GM18858 (cell line): ENCODE measurements at regions not wholly inside any gene's neighbourhood (a gene's known extent, or its start where the extent isn't known, plus 50 kb on each side); places are given as distances from the start of the nearest gene placed in this dataset.
"Not testable (repeated sequence)": the region's sequence is repeated elsewhere in the genome, so short reads cannot be mapped to it uniquely, and the experiment has no call there.

Experiments
- ATAC-seq: cut with Tn5 transposase; IDR thresholded peaks from one replicate; pipeline ENCODE4 v1.9.1; 2021; ENCODE audit not compliant: unreplicated experiment

DNA sequence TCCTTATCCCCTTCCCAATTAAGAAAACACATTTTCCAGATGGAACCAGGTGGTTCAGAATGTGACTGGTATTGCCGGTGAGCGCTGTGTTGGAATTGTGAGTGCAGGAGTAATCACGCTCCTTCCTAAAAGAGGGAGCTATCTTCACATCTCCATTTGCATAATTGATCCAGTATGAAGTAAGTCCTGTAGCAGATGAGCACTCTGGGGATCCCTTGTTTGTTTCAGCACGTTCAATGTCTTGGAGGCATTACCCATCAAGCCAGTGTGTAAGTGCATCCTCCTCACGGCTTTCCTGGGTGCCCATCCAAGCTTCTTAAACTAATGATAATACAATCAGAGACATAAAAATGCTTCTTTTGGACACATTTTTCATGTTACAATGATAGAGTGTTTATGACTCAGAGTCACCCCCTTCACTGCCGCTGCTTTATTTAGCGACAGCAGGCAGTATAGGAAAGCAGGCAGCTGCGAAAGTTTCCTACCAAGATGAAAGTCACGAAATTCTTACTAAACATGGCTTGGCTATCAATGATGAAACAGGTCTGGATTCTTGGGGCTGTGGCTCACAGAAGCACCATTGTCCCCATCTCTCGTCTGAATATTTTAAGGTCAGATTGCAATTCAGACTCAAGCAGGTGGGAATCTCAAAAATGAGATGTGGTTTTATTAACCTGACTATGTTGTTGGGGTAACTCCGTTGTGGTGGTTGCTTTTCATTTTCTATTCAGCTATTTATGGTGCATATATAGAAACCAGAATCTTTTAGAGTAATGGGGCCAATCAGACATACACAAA lies 346.3 kb upstream of the MDFIC2 start:
- ATAC-seq = no peak

DNA sequence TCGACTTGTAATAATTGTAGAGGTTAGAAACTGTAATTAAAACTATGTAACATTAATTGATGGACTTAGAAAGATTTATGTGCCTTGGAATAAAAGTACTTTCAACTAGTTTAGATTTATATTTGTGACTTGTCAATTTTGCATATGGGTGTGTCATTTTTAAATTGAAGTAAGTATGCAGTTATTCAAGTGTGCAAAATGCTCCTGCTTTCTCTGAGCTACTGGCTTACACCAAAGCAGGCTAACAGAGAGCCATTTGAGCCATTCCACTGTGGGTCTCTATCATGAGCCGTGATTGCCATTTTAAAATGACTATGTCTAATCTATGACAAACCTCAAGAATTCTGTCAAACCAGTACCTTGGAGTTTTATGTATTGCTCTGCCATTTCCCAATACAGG lies 345.0 kb upstream of the MDFIC2 start:
- no peak for ATAC-seq

DNA sequence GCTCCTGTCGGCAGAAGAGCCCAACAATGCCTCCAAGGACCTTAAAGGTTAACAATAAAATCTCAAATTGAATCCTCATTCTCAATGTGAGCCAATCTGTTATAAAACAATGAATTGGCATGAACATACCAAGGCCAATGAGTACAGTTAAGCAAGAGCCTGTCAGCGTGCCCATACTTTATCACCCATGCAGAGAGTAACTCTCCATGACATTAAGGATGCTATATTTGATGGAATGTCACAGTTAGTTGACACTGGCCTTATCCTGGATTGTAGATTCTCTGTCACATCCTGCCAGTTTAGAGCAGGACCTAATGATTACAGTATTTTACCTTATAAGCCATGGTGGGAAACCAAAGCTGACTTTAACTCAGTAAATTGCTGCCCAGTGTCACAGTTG lies 335.4 kb upstream of the MDFIC2 start:
- no peak for ATAC-seq

DNA sequence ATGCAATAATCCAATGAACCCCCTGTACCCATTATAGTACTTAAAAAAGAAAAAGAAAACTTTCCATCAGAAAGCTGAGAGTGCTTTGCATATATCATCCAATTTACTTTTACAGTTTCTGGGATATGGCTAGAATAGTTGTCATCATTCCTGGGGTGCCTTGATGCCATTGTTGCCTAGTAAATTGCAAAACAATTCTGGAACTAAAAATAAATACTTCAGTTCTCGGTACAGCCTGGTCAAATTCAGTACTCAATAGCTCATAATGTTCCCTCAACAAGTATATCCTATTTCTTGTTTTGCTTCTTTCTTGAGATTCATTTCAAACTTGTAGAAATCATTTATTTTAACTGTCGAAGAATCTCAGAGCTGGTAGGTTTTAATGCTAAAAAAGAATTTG lies 334.7 kb upstream of the MDFIC2 start:
- ATAC-seq = no peak

DNA sequence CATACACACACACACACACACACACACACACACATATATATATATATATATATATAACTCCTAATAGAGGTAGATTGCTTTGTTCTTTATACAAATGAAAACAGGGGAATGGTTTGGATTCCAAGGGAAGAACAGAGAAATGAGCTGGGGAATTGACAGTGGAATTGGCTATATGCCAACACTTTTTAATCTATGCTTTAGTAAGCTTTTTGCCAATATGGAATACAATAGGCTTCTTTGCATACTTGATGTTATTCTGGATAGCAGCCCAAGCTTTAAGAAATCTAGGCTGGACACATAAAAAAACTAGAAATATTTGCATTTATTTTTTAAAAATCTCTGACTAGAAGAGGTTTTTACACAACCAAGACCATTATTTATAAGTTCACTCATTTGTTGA lies 334.2 kb upstream of the MDFIC2 start:
- no peak for ATAC-seq

DNA sequence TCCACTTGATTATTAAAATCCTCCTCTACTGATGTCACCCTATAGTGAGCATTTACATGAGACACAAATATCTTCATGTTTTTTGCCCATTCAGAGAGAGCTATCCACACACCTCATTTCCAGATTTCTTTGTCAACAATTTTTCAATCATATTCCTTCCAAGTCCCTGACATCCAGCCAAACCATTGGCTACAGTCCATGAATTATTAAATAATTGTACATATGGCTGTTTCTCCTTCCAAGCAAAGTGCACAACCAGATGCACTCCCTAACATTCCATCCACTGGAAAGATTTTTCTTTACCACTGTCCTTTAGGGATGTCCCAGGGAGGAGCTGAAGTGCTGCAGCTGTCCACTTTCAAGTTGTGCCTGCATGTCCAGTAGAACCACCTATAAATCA lies 328.0 kb upstream of the MDFIC2 start:
- no peak for ATAC-seq

DNA sequence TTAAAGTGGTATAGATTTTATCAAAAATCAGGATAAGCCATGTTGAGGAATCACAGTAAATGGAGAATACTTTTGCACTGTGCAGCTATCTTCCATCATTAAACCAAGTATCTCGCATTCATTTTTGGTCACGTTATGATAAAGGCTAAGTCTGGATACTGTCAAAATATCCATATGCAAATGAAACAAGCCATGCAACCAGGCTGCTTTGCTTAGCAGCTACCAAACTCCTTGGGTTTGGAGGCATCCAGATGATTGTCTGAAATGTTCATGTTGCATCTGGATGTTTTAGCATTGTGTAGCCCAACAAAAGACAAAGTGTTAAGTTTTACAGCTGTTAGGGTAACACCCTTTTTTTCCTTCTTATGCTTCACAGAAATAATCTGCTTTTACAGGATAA lies 322.9 kb upstream of the MDFIC2 start:
- no peak for ATAC-seq

DNA sequence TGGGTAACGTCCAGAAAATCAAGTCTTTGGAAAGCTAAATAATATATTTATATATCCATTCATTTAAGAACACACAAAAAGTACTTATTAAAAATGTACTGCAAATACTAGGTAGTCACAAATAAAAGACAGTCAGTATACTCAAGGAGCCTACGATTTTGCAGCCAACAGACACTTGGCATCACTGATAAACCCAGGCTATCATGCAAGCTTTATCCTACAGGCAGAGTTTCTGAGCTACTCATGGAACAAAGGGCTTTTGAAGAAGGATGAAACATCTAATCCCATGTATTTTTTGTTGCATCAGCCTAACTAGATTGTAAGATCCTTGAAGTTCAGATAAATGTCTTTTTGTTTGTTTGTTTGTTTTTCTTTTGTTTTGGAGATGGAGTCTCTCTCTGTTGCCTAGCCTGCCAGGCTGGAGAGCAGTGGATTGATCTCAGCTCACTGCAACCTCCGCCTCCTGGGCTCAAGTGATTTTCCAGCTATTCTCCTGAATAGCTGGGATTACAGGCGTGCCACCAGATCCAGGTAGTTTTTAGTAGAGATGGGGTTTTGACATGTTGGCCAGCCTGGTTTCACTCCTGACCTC lies 319.4 kb upstream of the MDFIC2 start:
- no peak for ATAC-seq

DNA sequence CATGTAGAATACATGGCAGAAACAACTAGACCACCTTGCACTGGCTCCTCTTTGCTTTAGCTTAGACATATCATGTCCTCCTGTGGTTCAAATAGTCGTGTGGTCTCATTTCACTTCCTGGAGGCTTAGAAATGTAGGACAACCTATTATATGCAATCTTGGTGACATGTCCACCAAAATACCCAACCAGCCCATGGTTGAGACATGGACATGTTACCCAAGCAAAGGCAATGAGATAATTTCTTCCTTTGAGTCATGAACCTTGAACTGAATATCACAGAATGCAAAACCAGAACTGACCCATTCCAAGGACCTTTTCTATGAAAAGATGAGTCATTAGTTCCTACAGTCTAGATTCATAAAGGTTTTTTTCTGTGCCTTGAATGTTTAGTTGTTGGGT lies 309.0 kb upstream of the MDFIC2 start:
- ATAC-seq = no peak

DNA sequence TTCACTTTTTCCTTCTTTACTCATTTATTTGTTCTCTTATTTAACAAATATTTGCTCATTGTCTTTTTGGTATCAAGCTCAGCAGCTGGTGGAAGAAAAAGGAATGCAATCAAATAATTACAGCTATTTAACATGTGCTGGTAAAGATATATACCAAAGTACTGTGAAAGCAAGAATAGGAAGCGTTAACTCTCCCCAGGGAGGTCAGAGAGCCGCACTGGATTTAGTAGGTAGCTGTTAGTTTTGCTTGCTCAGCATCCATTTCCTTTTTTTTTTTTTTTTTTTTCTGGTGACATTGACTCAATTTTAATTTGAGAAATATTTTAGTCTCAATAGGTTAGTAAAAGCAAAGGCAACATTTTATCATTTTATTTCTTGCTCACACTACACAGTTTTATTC lies 308.5 kb upstream of the MDFIC2 start:
- ATAC-seq = no peak

DNA sequence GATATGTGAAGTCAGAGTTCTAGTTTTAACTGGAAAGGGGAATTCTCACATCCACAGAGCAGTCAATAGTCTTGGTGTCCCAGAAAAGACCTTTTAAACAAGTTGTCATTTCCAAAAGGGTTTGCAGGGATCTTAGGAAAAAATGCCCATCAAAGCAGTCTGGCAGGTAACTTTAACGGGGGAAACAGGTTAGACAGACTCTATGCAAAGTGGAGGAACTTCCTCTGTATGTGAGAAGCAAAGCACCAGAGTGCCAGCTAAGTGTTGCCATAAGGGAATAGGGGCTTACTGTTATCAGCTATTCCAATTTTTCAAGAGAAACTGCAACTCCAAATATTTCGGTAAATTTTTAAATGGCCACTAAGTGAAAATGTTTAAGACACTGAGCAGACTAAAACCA lies 307.9 kb upstream of the MDFIC2 start:
- no peak for ATAC-seq

DNA sequence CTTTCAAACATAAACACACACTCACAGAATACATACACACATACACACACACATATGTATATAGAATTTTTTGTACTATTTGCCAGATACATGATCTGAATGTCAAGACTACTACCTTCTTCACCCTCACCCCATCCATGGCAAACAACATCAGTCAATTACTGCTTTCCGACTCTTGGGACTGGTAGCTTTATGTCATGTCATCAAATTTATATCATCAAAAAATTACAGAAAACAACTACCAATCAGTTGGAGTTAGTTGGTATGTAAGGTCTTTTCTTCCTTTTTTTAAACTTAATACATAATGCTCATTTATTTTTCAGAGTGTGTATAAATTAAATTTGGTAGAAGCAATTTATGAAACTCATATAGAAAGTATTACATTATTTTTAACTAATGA lies 305.7 kb upstream of the MDFIC2 start:
- ATAC-seq = no peak

DNA sequence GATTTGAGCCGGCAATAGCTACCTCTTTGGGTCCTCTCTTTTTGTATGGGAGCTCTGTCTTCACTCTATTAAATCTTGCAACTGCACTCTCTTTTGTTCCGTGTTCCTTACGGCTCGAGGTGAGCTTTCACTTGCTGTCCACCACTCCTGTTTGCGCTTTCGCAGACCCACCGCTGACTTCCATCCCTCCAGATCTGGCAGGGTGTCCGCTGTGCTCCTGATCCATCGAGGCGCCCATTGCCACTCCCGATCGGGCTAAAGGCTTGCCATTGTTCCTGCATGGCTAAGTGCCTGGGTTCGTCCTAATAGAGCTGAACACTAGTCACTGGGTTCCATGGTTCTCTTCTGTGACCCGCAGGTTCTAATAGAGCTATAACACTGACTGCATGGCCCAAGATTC lies 304.9 kb upstream of the MDFIC2 start:
- ATAC-seq = not testable (repeated sequence)

DNA sequence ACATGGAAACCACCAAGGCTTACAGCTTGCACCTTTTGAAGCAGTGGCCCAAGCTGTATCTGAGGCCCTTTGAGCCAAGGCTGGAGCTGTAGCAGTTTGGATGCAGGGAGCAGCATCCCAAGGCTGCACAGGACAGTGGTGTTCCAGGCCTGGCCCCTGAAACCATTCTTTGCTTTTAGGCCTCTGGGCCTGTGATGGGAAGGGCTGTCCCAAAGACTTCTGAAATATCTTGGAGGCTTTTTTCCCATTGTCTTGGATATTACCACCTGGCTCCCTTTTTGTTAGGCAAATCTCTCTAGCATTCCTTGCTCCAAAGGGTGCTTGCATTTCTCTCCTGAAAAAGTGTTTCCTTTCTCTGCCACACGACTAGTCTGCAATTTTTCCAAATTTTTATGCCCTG lies 302.8 kb upstream of the MDFIC2 start:
- ATAC-seq = no peak

DNA sequence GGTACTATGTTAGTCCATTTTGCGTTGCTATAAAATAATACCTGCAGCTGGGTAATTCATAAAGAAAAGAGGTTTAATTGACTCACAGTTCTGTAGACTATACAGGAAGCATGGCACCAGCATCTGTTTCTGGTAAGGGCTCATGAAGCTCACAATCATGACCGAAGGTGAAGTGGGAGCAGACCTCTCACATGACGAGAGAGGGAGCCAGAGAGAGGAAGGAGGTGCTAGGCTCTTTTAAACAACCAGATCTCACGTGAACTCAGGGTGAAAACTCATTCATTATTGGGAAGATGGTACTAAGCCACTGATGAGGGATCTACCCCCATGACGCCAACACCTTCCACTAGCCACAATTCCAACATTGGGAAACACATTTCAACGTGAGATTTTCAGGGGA lies 301.7 kb upstream of the MDFIC2 start:
- ATAC-seq = no peak

DNA sequence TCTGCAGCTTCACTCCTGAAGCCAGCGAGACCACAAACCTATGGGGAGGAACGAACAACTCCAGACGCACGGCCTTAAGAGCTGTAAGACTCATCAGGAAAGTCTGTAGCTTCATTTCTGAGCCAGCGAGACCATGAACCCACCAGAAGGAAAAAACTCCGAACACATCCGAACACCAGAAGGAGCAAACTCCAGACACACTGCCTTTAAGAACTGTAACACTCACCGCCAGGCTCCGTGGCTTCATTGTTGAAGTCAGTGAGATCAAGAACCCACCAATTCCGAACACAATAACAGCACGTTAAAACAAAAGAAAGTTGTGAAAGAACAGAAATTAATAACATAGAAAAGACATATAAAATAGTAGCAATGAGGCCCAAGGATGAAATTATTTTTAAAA lies 300.5 kb upstream of the MDFIC2 start:
- ATAC-seq = no peak

DNA sequence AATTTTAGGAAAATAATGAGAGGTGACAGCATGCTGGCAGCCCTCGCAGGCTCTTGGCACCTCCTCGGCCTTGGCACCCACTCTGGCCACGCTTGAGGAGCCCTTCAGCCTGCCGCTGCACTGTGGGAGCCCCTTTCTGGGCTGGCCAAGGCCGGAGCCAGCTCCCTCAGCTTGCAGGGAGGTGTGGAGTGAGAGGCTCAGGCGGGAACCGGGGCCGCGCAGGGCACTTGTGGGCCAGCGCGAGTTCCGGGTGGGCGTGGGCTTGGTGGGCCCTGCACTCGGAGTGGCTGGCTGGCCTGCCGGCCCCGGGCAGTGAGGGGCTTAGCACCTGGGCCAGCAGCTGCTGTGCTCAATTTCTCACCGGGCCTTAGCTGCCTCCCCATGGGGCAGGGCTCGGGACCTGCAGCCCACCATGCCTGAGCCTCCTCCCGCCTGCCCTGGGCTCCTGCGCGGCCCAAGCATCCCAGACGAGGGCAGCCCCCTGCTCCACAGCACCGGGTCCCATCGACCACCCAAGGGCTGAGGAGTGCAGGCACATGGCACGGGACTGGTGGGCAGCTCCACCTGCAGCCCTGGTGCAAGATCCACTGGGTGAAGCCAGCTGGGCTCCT lies 299.3 kb upstream of the MDFIC2 start:
- ATAC-seq = not testable (repeated sequence)

DNA sequence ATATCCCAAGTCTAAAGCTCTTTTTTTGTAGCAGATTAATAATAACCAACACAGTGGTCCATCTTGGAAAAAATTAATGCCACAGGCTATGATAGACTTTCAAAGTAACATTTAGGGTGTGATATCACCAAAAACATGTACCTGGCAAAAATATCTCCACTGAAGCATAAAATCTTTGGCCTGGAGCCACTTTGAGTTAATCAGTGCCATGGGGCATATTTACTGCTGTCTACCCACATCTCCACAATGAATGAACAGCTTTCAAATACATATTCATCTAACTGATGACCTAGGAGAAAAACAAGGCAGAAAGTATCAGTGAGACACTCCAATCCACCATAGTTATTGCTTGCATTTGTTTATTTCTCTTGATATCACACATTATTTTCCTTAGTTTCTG lies 296.0 kb upstream of the MDFIC2 start:
- no peak for ATAC-seq

DNA sequence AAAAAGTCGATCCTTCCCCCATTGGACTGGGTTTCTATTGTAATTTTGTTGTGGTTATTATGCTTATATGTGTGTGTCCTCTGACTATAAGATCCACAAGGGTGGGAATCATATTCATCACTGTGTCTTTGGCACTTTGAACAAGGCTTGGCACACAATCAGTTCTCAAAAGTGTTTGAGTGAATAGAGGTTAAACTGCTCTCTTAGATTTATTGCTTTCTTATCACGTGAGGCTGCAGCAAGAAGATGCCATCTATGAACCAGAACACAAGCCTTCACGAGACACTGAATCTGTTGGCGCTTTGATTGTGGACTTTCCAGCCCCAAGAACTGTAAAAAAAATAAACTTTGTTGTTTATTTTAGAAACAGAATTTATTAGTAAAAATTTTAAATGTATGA lies 295.0 kb upstream of the MDFIC2 start:
- no peak for ATAC-seq

DNA sequence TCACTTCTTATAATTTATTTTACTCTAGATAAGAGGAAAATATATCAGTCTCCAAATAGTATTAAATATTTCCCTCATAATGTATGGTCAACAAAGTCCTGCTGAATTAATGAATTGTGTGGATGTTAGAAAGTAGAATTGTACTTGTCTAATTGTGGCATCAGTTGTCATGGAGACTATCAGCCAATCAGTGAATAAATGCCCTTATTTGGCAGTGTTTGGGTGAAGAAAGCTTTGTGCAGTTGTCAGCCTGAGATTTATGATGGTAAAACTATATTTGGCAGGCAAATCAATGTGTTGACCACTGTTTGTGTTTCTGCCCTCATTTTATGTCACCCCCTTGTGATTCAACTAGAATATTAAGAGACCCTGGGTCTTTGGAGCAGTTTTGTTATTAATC lies 293.6 kb upstream of the MDFIC2 start:
- no peak for ATAC-seq

DNA sequence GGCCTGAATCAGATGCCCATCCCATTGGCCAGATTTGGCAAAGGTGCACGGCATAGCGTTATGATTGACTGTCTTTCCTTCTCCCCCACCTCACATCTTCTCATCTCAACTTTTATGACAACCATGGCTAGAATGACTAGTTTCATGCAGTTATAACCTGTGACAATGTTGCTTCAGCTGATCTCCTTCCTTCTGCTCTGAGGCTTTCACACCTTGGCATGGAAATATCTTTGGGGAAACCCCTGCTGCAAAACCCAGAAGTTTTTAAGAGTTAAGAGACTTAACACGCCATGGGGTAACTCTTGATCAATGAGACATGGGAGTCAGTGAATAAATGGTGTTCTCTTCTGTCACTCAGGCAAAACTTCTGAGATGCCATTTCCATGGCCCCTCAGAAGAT lies 290.7 kb upstream of the MDFIC2 start:
- ATAC-seq = no peak

DNA sequence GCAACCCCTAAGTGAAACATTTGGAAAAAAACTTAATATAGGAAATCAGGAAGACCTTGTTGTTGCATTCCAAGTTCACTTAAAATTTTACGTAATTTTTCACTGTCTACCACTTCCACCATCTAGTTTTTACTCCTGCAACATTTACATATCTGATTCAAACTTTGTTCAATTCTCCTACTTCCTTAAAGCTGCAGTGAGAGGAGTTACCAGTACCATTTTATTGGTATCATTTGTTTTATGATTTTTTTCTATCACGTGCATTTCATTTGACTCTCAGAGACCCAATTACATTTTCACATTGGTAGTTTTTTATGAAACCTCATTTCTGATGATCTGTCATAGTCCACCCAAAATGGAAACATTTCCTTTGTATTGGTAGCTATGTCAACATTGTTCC lies 284.9 kb upstream of the MDFIC2 start:
- ATAC-seq = no peak

DNA sequence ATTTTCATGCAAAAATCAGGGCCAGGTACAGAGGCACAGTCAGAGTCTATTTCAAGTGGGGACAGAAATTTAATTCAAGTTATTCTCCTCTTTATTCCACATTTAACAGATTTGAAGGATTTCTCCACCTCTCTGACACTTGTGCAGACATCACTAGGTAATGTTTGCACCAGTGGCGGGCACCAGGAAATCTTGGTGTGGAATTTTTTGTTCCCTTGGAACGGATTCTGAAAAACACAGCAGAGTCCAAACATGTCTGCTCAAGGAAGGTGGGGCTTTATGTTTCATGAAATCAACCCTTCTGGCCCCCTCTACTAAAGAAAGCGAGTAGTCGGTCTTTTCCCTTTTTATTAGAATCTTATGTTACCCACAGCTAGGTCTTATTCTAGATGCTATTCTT lies 271.2 kb upstream of the MDFIC2 start:
- no peak for ATAC-seq
